HCT116 (cell line): ENCODE measurements at regions not wholly inside any gene's neighbourhood (a gene's known extent, or its start where the extent isn't known, plus 50 kb on each side); places are given as distances from the start of the nearest gene placed in this dataset.

Experiments used
- ATAC-seq: fragments of 200-7000 bp; cut with Tn5 transposase; 2 replicates; pipeline ENCODE4 v1.9.1; 2020; ENCODE audit warnings: mild to moderate bottlenecking, moderate library complexity
- BruUV-seq: library from RNA; stranded (reverse); fragments of 400-500 nt; replicated peaks from 2 replicates; lab custom pipeline; 2021; lab: Mats Ljungman, UMichigan
- CTCF ChIA-PET: fragments of 300-600 bp; sonication (Branson Sonifier 250); formaldehyde crosslinking; loops from one replicate; lab custom pipeline; 2021; ENCODE audit warnings: antibody characterized with exemption; lab: Charles Lee
- POLR2A ChIA-PET: fragments of 300-600, 350-600 bp; sonication (Branson Sonifier 250); formaldehyde crosslinking; loops from one replicate; lab custom pipeline; 2021; ENCODE audit warnings: antibody characterized with exemption; lab: Charles Lee
- RAD21 ChIA-PET, 2 experiments: fragments of 300-600 bp; sonication (Branson Sonifier 250); formaldehyde crosslinking; loops; one replicate each; lab custom pipeline; 2023; ENCODE audit warnings: low total read pairs in 2 of 2; ENCODE audit not compliant: uncharacterized antibody in 2 of 2, unreplicated experiment in 2 of 2, low non-redundant PET in 1 of 2; lab: Charles Lee
- DNase-seq: peaks from one replicate; pipeline ENCODE4 v3.0.0-alpha.2; 2010; ENCODE audit warnings: low read depth, low spot score
- H2AFZ ChIP-seq: fragments of 200-600 bp; shearing (Covaris generic), sonication (generic); 2 replicates; pipeline ENCODE4 v1.6.1; 2017; ENCODE audit warnings: low read depth, mixed run types, mixed read lengths, antibody characterized with exemption, low read length; ENCODE audit not compliant: poor library complexity, severe bottlenecking
- H3K27ac ChIP-seq: 2 replicates; pipeline ENCODE4 v1.5.1; 2012; ENCODE audit warnings: low read depth, low read length
- H3K27me3 ChIP-seq: fragments of 200-600 bp; sonication (generic); 2 replicates; pipeline ENCODE4 v1.6.1; 2016; ENCODE audit warnings: mixed run types, low read length, mixed read lengths; ENCODE audit not compliant: insufficient read depth
- H3K36me3 ChIP-seq, 2 experiments: fragments of 200-500 bp in 1 of 2; fragments of 200-600 bp in 1 of 2; sonication (Bioruptor generic) in 1 of 2; sonication (generic) in 1 of 2; 2 replicates each; pipeline versions ENCODE4 v1.5.1 to v1.6.1; 2014 to 2016; ENCODE audit warnings: low read length in 2 of 2, inconsistent platforms in 1 of 2, mixed read lengths in 1 of 2, mixed run types in 1 of 2; ENCODE audit not compliant: insufficient read depth in 2 of 2, control insufficient read depth in 1 of 2
- H3K4me1 ChIP-seq, 2 experiments: fragments of 200-600 bp in 1 of 2; sonication (generic) in 1 of 2; 2 replicates each; pipeline versions ENCODE4 v1.5.1 to v1.6.1; 2012 to 2017; ENCODE audit warnings: low read length in 2 of 2, inconsistent platforms in 1 of 2, mild to moderate bottlenecking in 1 of 2, mixed read lengths in 1 of 2, mixed run types in 1 of 2, moderate library complexity in 1 of 2; ENCODE audit not compliant: insufficient read depth in 2 of 2, control insufficient read depth in 1 of 2
- H3K4me2 ChIP-seq: fragments of 200-600 bp; sonication (generic); 2 replicates; pipeline ENCODE4 v1.6.1; 2017; ENCODE audit warnings: mixed run types, low read length, mixed read lengths
- H3K4me3 ChIP-seq, 2 experiments: fragments of 200-600 bp in 1 of 2; sonication (generic) in 1 of 2; replicated peaks in 1 of 2; 2 replicates each; pipeline ENCODE4 v1.5.1; 2011 to 2016; ENCODE audit warnings: low read length in 2 of 2, control low read depth in 1 of 2, low read depth in 1 of 2, mild to moderate bottlenecking in 1 of 2, mixed read lengths in 1 of 2, mixed run types in 1 of 2
- H3K79me2 ChIP-seq: fragments of 200-600 bp; sonication (generic); 2 replicates; pipeline ENCODE4 v1.6.1; 2017; ENCODE audit warnings: mild to moderate bottlenecking, mixed run types, low read length, moderate library complexity, mixed read lengths; ENCODE audit not compliant: insufficient read depth
- H3K9ac ChIP-seq: fragments of 200-600 bp; sonication (generic); 2 replicates; pipeline ENCODE4 v1.6.1; 2016; ENCODE audit warnings: low read length, mixed read lengths
- H3K9me2 ChIP-seq: fragments of 200-600 bp; sonication (generic), shearing (Covaris generic); 2 replicates; pipeline ENCODE4 v1.6.1; 2017; ENCODE audit warnings: mixed run types, mild to moderate bottlenecking, moderate library complexity; ENCODE audit not compliant: insufficient read depth
- H3K9me3 ChIP-seq, 2 experiments: fragments of 200-500 bp in 1 of 2; fragments of 200-600 bp in 1 of 2; sonication (Bioruptor generic) in 1 of 2; sonication (generic) in 1 of 2; 2 replicates each; pipeline ENCODE4 v1.6.1; 2014 to 2017; ENCODE audit warnings: low read length in 2 of 2, mixed read lengths in 2 of 2, inconsistent platforms in 1 of 2, low read depth in 1 of 2, mild to moderate bottlenecking in 1 of 2, mixed run types in 1 of 2, moderate library complexity in 1 of 2; ENCODE audit not compliant: control insufficient read depth in 1 of 2, insufficient read depth in 1 of 2
- H4K20me1 ChIP-seq: fragments of 200-600 bp; sonication (generic), shearing (Covaris generic); 2 replicates; pipeline ENCODE4 v1.6.1; 2017; ENCODE audit warnings: mixed run types, mild to moderate bottlenecking, moderate library complexity; ENCODE audit not compliant: insufficient read depth
- CBX3 ChIP-seq: IDR thresholded peaks from 2 replicates; pipeline ENCODE4 v1.6.1; 2012; ENCODE audit warnings: low read depth
- ELF1 ChIP-seq: IDR thresholded peaks from 2 replicates; pipeline ENCODE4 v1.6.1; 2012; ENCODE audit warnings: low read depth, borderline replicate concordance
- MAX ChIP-seq: IDR thresholded peaks from 2 replicates; pipeline ENCODE4 v1.6.1; 2012
- POLR2AphosphoS5 ChIP-seq: IDR thresholded peaks from 2 replicates; pipeline ENCODE4 v1.6.1; 2011; ENCODE audit warnings: mild to moderate bottlenecking, low read depth, low read length, moderate library complexity
- RAD21 ChIP-seq: IDR thresholded peaks from 2 replicates; pipeline ENCODE4 v1.6.1; 2012; ENCODE audit warnings: low read depth, mild to moderate bottlenecking
- SP1 ChIP-seq: IDR thresholded peaks from 2 replicates; pipeline ENCODE4 v1.6.1; 2012; ENCODE audit warnings: low read depth
- TCF7L2 ChIP-seq: IDR thresholded peaks from 2 replicates; pipeline ENCODE4 v1.7.0; 2011; ENCODE audit warnings: borderline replicate concordance, inconsistent platforms; ENCODE audit not compliant: insufficient read depth, insufficient read length; ENCODE audit errors: extremely low read depth
- intact Hi-C: fragments of 100-400 bp; cut with micrococcal nuclease; formaldehyde crosslinking; loops from 2 replicates; pipeline ENCODE4 v1.10.0; 2022
- TF ChIP-seq, protein P1 (sequence below): IDR thresholded peaks from 2 replicates; pipeline ENCODE4 v1.6.1; 2012; ENCODE audit warnings: low read depth

DNA sequence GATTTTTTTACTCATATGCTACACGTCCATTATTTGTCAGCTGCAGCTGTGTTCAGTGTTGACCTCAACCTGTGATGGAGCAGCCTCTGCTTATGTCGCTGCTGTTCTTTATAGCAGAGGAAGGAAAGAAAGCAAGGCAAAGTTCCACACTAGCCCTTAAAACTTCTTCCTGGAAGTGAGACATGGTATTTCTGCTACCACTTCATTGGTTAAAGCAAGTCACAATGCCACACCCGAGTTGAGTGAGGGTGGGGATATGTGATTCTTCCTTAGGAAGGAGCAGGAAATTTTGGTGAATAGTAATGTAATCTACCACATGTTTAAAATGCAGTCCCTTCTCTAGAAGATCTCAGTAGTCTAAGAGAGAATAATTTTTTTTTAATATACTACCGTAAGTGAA is 224.8 kb upstream of the DMRT1 start:
- Histone ChIP-seq H2AFZ (no peak overlapping the region), H3K36me3 (no peaks in the 10 kb centered on the region), H3K4me3 (no peak overlapping the region), H4K20me1 (peaks cover 3% of the 10 kb centered on the region; the same call in 1 of the 2 replicates), H3K4me2 (no peak overlapping the region), H3K9me3 (no peaks in the 10 kb centered on the region), H3K4me1 (no peaks in the 10 kb centered on the region), H3K27ac (no peak overlapping the region), H3K9ac (no peak overlapping the region), H3K9me2 (no peaks in the 10 kb centered on the region), H3K27me3 (no peaks in the 10 kb centered on the region), H3K79me2 (no peaks in the 10 kb centered on the region)
- intact Hi-C loops: no loop called here
- no peak for DNase-seq
- BruUV-seq: no TSS peak
- CTCF ChIA-PET: no interaction called here
- ATAC-seq: no peak
- TF ChIP-seq SP1: no peak
- no peak for TF ChIP-seq TCF7L2
- RAD21 ChIA-PET: no interaction called here
- POLR2A ChIA-PET: no interaction called here

DNA sequence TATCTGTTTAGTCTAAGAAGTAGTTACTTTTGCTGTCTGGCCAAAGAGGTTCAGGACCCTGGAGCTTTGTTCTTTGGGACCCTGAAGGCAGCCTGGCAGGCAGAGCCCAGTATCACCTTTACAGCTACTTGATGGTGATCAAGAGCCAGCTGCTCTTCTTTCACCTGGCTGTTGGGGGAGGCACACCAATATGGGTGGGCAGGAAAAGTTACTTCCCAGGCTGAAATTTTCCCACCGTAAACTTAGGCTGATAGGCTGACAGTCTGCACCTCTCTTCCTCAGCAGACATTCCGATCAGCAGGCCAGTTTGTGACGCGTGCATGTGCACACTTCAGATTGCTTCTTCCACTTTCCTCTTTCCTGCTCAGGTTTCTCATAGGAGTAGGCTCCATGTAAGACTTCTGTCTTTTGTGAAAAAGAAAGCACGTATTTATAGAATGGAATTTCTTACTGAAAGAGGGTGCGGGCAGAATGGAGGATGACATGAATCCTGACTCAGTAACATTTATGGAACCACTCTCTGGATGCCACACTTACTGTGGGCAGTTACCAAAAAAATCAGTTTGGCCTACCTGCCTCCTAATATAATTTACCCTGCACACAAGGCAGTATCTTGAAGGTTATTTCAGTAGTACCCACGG is 223.9 kb upstream of the DMRT1 start:
- ATAC-seq (no peak), DNase-seq (no peak)
- no peak overlapping the region for H3K4me2 ChIP-seq
- ChIA-PET CTCF (no interaction called here), POLR2A (no interaction called here), RAD21 (no interaction called here)
- H3K4me1 ChIP-seq: no peaks in the 10 kb centered on the region
- H2AFZ ChIP-seq: no peak overlapping the region
- no peaks in the 10 kb centered on the region for H3K79me2 ChIP-seq
- no peak overlapping the region for H3K27ac ChIP-seq
- H3K9ac ChIP-seq: no peak overlapping the region
- intact Hi-C loops: no loop called here
- H3K36me3 ChIP-seq: no peaks in the 10 kb centered on the region
- BruUV-seq: no TSS peak
- peaks cover 3% of the 10 kb centered on the region; the same call in 1 of the 2 replicates for H4K20me1 ChIP-seq
- no peaks in the 10 kb centered on the region for H3K27me3 ChIP-seq
- no peaks in the 10 kb centered on the region for H3K9me3 ChIP-seq
- TF ChIP-seq CBX3 (no peak), MAX (no peak), POLR2AphosphoS5 (no peak), TCF7L2 (no peak), ELF1 (no peak), RAD21 (no peak)
- TF ChIP-seq, protein P1, sequence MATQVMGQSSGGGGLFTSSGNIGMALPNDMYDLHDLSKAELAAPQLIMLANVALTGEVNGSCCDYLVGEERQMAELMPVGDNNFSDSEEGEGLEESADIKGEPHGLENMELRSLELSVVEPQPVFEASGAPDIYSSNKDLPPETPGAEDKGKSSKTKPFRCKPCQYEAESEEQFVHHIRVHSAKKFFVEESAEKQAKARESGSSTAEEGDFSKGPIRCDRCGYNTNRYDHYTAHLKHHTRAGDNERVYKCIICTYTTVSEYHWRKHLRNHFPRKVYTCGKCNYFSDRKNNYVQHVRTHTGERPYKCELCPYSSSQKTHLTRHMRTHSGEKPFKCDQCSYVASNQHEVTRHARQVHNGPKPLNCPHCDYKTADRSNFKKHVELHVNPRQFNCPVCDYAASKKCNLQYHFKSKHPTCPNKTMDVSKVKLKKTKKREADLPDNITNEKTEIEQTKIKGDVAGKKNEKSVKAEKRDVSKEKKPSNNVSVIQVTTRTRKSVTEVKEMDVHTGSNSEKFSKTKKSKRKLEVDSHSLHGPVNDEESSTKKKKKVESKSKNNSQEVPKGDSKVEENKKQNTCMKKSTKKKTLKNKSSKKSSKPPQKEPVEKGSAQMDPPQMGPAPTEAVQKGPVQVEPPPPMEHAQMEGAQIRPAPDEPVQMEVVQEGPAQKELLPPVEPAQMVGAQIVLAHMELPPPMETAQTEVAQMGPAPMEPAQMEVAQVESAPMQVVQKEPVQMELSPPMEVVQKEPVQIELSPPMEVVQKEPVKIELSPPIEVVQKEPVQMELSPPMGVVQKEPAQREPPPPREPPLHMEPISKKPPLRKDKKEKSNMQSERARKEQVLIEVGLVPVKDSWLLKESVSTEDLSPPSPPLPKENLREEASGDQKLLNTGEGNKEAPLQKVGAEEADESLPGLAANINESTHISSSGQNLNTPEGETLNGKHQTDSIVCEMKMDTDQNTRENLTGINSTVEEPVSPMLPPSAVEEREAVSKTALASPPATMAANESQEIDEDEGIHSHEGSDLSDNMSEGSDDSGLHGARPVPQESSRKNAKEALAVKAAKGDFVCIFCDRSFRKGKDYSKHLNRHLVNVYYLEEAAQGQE: no peak
- H3K9me2 ChIP-seq: no peaks in the 10 kb centered on the region
- no peak overlapping the region for H3K4me3 ChIP-seq
